Activated T-cell treated with anti-CD3 and anti-CD28 coated beads for 4 hours (primary cell): ENCODE measurements at regions not wholly inside any gene's neighbourhood (a gene's known extent, or its start where the extent isn't known, plus 50 kb on each side); places are given as distances from the start of the nearest gene placed in this dataset.

Source experiments
- DNase-seq: peaks from one replicate; pipeline ENCODE4 v3.0.0-alpha.2; 2020

DNA sequence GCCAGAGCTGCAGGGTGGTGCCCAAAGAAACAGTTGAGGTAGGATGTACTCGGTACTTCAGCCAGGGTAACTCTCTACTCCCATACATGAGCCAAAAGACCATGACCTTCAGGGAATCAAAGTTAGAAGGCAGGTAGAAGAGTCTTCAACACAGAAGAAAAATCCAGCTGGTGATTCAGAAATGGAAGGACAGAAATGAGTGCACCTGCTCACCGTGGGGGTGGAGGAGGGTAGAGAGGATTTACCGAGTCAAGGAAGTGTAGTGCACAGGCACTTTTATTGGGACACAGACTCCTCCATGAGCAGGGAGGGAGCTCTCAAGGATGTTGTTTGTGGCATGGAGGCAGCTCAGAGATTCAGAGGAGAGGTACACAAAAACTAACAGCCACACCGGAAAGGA lies 330.3 kb upstream of the PRDM1 start:
- DNase-seq = no peak

DNA sequence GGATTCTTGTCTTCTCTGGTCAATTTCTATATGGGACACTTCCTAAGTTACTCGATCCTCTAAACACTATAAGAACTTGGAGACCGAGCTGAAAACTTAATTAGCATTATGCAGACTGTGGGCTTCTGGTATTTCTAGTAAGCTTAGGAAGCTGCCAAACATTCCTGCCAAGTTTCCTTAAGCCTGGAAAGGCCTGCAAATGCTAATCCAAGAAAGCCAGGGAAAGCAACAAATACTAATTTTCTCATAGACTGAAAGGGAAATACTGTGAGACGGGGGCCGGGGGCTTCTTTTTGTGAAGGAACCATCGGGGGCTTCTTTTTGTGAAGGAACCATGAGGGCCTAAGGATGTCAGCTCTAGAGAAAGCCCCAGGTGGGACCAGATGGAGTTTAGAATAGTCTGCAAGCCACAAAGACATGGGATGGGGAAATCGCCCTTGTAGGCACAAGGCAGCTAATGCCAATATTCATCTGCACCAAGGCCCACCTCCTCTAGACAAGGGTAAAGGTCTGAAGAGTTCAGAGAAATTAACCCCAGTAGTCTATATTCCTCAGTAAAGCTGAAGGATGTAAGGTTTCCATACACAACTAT lies 332.4 kb upstream of the PRDM1 start:
- DNase-seq = no peak

DNA sequence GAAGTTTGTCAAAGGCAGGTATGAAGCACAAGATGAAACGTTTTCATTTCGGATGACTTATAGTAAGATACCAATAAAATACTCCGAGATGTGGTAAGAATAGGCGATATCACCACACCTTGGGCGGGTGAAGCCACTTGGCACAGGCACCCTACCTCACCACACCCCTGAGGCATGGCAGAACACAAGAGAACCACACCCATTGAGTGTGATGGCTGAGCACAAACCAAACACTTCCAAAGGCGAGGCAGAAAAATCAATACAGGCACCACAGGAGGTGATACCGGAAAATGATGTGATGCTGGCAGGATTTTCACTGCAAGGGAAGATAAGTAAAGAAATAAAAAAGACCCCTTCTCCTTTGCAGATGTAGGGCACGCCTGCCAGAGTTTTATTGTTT lies 332.9 kb upstream of the PRDM1 start:
- no peak for DNase-seq

DNA sequence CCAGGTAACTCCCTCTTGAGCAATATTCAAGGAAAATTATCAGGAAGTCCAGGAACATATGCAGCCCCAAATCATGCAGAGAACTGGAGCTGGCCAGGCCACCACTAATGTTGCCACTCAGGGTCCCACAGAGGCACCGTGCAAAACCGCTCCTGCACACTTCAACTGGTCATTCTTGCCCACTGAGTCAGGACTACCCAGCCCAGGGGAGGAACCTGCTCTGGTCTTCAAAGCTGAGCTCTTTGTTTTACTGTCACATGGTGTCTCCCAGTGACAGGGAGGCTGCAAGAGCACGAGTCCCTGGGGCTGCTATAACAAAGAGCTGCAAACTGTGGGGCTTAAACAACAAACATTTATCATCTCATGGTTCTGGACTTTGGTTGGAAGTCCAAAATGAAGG lies 336.0 kb upstream of the PRDM1 start:
- no peak for DNase-seq

DNA sequence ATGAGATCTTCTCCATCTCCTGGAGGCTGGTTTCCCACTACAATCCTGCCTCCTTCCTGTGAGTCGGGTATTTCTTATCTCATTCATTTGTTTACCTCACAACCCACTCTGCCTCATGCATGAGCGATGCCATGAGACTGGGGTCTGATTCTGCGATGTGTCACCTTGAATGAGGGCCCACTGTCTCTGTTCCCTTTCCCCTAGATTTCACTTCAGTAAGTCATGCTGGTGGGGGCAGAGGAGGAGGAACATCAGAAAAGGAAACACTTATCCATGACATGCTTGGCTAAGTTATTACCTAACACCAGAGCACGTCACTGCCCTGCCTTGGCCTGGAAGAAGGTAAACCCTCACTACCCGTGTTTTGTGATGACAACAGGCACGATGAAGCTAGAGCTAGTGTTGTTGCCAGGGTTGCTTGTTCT lies 337.4 kb upstream of the PRDM1 start:
- no peak for DNase-seq

DNA sequence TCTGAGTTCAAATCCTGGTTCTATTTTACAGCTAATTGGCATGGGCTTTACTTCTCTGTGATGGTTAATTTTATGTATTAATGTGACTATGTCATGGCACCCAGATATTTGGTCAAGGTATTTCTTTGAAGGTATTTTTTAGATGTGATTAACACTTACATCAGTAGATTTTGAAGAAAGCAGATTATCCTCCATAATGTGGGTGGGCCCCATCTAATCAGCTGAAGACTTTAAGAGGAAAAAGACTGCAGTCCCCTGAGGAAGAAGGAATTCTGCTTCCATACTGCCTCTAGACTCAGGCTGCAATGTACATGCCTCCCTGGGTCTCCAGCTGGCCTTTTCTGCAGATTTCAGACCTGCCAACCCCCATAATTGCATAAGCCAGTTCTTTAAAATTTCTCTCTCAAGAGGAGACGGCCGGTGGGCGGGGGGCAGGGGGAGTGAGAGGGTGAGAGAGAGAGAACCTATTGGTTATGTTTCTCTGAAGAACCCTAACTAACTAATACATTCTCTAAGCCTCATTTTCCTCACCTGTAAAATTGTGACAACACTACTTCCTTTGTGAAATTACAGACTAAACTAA lies 338.2 kb upstream of the PRDM1 start:
- DNase-seq = no peak

DNA sequence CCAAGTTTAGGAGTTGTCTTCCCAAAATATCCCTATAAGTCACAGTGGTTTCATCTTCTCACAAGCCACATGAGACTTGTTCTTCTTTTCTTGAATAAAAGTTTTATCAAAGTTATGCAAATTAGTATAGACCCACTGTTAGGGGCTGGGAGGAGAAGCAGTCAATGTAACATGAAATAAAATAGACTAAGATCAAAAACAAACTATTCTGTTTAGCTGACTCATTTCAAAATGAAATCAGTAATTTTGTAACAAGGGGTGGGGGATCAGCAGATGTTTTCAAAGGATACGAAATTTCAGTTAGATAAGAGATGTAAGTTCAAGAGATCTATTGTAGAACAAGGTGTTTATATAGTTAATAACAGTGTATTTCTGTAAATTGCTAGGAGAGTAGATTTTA lies 339.6 kb upstream of the PRDM1 start:
- no peak for DNase-seq

DNA sequence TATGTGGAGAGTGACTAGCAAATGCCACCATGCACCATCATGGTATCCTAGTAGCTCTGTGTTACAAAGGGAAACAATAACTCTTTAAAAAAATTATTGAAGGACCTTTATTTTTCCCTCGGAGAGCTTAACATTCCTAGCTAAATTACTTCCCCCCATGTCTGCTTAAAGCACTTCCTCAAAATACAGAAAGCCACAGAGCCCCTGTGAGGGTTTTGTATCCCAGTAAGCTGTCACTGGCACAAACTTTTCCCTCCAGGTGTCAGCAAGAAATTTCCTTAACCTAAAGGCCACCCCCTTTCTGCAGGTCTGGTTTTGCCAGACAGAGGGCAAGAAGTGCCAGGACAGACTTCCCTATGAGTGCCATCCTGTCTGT lies 340.0 kb upstream of the PRDM1 start:
- no peak for DNase-seq

DNA sequence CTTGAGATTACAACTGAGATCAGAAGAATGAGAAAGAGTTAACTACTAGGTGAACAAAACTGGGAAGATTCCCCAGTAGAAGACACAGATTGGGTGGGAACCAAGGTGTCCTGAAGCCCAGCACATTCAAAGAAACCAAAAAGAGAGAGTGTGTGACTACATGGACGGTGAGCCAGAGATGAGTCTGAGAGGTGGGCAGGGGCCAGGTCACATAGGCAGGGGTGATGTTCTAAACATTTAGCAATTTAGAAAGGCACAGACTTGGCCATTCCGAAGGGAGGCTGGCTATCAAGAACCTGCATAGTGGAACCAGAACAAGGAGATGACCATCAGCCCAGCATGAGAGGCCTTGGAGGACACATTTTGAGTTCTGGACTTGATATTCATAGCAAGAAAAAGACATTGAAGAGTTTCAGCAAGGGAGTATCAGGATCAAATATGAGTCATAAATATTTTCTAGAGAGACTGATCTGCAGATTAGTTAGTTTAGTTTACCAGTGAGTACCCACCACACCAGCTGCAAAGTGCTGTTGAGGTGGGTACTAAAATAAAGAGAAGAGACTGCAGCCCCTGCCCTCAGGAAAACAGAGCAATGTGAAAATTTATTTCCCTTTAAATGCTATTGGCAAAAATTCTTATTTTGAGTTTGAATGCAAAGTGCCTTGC lies 340.5 kb upstream of the PRDM1 start:
- no peak for DNase-seq

DNA sequence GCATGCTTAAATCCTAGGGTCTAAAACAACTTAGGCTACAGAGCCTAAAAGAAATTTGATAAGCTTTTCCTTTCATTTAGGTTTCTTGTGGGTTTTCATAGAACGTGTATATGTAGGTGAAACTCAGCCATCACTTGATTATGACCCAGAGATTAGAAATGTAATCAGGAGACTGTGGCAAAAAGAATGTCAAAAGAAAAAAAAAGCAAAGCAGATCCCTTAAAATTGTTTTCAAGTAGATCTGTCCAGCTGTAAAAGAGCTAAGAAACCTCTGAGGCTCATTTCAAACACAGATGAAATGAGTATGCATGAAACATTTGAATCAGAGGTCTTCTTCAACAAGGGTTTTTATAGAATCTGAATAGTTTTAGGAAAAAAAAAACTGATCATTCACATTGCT lies 341.3 kb upstream of the PRDM1 start:
- DNase-seq = no peak

DNA sequence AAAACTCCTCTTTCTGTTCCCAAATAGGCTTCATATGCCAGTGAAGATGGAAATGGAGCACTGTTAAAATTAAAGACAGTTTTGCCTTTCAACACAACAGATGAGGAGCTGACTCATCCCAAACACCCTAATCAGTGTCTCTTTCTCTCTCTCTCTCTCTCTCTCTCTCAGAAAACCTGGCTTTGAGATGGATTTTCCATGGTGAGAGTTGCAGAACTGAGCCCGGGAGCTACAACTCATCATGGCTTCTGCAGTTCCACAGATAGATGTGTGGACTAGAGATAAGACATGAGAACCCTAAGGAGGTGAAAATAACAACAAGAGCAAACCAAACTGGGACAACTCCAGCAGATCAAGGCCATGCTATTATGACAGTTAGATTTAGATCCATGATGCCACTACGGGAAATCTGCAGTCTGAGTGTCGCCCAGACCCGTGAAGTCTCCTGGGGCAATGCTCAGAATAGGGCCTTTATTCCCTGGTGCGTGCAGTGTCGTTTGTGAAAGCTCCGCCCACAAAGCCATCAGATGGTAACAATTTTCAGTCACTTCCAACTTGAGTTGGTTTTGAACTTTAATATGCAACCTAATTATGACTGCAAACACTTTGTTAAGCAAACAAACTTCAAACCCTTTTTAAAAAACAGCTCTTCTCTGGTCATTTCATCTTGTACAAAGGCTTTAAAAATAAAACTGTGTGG lies 338.2 kb upstream of the PREP start:
- no peak for DNase-seq

DNA sequence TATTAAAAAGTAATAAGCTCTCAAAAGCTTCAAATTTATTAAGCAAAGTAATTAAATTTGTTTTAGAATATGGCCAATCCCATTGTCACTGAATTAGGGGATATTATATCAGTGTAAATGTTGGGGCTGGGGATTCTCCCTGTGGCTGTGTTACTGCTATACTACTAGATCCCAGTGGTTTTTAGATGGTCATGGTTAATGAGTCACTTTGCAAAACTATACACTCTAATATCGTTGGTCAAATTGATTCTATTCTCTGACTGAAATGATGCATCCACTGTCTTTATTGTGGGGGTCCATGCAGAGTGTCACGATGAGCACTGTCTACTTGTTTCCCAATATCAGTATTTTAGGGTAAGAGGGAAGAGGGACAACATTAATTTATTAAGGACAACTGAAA lies 336.9 kb upstream of the PREP start:
- DNase-seq = no peak

DNA sequence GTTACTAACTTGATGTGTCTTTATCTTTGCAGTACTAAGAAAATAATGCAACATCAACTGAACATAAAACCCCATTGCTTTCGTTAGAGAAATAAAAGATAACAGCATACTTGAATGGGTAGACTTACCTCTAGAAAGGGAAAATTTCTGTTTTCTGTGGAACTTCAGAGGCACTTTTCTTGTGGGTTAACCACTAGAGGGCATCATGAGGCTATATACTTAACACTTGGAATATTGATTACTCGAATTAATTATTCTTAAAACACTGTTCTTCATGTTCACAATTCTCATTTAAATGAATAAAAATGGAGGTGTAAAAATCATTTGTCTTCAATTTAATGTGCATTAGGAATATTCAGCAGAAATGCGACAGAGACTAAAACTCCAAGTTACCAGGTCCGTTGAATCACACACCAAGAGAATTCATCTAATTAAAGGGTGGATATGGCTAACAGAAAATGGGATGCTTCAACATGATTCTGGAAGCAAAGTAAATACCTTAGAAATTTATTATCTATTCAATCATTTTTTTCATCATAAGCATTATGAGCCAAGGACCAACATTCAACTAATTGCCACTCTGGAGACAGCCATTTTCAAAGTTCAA lies 330.8 kb upstream of the PREP start:
- no peak for DNase-seq

DNA sequence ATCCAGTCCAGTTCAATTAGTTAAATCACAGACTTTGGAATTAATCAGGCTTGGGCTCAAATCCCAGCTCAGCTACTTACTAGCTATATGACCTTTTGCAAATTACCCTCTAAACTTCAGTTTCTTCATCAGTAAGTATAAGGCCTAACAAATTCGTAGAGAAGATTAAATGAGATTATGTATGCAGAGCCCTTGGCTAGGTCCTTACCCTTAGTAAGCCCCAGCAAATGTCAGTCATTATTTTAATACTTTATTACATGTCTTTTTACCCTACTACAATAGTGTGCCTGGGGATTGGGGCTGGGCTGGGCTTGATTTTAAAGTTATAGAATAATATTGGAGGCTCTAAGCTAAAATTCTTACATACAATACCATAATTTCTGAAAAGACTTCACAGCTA lies 326.1 kb upstream of the PREP start:
- DNase-seq = no peak

DNA sequence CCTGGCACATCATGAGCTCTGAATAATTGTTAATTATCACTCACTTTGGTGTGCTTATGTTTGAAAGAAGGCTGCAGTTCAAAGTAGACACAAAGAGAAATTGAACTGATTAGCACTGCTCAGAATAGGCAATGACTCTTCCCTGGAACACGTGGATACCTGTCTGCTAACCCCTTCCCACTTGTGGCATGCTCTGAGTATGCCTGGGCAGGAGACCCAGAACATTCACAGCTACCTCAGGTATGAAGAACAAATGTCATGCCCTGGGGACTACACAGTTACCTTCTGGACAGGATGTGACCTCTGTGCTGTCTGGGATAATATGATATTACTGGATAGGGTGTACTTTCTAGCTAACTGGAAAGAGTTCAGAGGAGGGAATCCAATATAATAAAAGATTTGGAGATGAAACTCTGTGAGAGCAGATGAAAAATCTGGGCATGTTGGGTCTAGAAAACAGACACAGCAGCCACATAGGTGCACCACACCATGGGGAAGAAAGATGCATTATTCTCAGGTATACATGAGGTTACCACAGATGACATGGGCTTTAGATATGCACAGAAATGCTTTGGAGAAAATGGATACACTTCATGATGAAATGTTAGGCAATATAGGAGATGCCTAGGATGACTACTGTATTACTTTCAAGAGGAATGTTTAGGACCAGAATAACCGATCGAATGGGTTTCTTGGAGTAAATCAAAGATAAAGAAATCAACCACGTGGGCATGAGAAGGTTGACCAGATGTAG lies 324.2 kb upstream of the PREP start:
- DNase-seq = no peak

DNA sequence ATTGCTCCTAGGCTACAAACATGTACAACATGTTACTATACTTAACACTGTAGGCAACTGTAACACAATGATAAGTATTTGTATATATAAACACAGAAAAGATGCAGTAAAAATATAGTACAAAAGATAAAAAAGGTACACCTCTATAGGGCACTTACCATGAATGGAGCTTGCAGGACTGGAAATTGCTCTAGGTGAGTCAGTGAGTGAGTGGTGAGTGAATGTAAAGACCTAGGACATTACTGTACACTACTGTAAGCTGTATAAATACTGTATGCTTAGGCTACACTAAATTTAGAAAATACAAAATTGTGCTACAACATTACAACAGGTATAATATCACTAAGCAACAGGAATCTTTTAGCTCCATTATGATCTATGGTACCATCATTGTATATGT lies 312.0 kb upstream of the PREP start:
- DNase-seq = no peak

DNA sequence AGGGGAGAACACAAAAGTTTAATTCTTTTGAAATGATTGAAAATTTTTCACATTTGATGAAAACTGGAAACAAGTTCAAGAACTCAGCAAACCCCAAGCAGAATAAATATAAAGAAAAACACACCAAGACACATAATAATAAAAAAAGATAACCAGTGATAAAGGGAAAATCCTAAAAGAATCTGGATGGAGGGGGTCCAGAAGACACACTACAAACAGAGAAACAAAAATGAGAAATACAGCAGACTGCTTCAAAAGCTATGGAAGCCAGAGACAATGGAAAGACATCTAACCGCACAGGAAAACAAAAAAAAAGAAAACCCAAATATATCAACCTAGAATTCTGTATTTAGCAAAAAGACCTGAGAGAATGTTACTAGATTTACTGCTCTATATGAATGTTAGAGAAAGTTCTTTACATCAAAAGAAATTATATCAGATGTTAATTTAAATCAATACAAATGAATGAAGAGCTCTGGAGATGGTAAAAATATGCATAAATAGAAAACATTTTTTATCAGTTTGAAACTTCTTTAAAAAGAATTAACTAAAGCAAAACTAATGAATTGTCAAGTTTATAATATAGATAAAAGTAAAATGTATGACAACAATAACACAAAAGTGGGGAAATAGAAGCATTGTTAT lies 310.7 kb upstream of the PREP start:
- no peak for DNase-seq

DNA sequence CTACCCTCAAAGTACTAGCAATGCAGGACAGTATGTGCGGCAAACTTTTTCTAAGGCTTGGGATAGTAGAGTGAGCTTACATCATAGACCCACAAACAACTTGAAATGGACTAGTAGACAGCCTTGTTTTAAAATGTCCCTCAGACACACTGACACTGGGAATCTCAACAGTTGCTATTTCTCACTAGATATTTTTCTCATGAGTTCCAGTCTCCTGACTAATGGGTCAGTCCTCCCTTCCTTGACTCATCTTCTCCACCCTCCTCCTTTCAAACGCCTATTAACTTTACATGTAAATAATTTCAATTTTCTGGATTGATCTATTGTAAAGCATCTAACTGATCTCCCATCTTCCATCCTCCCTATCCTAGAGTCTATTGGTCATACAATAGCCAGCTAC lies 308.3 kb upstream of the PREP start:
- no peak for DNase-seq

DNA sequence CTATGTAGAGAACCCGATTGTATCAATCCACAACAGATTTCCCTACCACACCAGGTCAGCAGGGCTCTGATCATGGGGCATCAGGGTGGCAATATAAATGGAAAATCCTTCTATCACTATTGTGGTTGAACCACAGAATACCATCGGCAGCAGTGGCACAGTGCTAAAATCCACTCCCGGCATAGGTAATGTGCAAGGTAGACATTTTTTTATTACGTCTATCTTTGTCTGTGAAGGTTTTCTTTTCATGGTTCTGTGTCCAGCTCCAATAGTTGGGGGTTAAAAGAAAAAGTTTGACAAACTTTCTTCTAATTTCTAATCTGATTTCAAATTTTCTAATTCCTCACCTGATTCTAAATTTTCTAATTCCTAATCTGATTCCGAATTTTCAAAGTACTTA lies 302.7 kb upstream of the PREP start:
- DNase-seq = no peak

DNA sequence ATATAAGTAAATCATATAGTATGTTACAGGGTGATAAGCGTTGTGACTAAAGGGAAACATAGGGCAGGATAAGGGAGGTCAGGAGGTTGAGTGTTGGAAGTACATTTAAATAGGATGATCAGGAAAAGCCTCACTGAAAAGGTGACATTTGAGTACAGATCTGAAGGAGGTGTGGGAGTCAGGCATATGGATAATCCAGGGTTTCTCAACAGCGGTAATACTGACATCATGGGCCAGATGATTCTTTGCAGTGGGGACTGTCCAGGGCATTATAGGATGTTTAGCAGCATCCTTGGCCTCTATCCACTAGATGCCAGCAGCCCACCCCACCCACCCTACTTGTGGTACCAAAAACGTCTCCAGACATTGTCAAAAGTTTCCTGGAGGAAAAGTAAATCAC lies 292.6 kb upstream of the PREP start:
- DNase-seq = no peak

DNA sequence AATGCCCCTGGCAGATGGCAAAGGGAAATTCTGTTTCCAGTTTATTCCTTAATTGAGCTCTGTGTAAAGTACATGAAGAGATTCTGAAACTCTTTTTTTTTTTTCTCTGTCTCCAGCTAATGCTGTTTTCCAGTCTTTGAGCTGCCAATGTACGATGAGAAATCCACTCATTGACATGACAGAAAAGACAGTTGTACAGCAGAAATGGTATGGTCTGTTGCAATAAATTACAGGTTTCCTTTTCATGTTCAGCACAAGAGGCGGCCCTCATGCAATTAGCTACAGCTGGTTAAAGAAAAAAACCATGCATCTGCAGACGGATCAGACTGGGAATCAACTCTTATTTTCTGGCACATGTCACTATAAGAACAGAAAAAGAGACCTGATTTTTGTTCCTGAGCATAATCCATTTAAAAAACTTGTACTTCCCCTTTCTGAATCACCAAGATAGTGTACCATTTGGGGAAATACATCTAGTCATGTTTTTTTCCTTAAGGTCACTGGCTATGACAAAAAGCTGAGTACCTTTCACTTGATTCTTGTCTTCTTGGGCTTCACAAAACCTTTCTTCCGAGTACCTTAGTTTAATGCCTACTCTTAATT lies 289.8 kb upstream of the PREP start:
- DNase-seq = no peak

DNA sequence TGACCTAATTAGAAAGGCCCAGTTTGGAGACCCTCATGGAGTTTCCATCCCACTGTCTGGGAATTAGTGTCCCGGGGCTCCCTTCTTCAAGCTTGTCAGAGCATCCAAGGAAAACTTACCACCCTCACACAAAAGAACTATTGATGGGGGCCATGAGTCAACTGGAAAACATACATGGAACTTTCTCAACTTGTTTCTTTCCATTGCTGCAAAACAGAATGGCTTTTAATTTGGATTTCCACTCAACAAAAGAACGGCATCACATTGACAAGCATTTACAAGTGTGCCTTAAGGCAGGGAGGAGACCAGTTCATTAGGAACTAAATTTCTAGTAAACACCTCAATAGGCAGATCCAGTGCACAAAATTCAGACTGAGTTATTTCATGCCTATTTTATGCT lies 289.1 kb upstream of the PREP start:
- no peak for DNase-seq
